HG03442 (cell line): ENCODE measurements at regions not wholly inside any gene's neighbourhood (a gene's known extent, or its start where the extent isn't known, plus 50 kb on each side); places are given as distances from the start of the nearest gene placed in this dataset.
A peak's percentile ranks its signal among the peaks of the same experiment; 100 is the strongest.

ENCODE experiments used
- ATAC-seq: cut with Tn5 transposase; IDR thresholded peaks from one replicate; pipeline ENCODE4 v1.9.1; 2021; ENCODE audit warnings: mild to moderate bottlenecking, moderate library complexity; ENCODE audit not compliant: unreplicated experiment

GRCh38 chr12:45548426-45548825 is 181.1 kb upstream of the ARID2 start:
- no peak for ATAC-seq

GRCh38 chr12:45549337-45549902 is 180.1 kb upstream of the ARID2 start:
- ATAC-seq, result no peak

- ATAC-seq, result no peak
Observed at GRCh38 chr12:45553204-45553603, 176.3 kb upstream of the ARID2 start.

- ATAC-seq, result no peak
Observed at GRCh38 chr12:45557016-45557415, 172.5 kb upstream of the ARID2 start.

- ATAC-seq, result no peak
Observed at GRCh38 chr12:45558353-45558752, 171.2 kb upstream of the ARID2 start.

- ATAC-seq, result no peak
Observed at GRCh38 chr12:45559537-45559936, 170.0 kb upstream of the ARID2 start.

DNA sequence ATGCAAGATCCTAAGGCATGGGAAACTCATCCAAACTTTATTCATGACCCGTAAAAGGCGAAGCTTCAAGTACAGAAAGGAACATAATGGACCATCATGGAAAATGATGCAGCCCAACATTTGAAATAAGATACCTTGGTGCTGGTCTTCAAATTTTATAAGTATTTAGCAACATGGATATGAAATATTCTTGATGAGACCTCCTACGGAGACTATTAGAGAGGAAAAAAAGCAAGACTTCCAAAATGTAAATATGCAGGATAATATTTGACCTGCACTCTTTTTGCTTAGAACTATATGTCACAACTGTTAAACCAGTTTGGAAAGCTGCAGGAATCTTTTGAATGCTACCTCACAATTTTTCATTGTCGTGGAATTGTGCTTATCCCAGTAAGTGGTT is 168.8 kb upstream of the ARID2 start:
- ATAC-seq, result no peak

DNA sequence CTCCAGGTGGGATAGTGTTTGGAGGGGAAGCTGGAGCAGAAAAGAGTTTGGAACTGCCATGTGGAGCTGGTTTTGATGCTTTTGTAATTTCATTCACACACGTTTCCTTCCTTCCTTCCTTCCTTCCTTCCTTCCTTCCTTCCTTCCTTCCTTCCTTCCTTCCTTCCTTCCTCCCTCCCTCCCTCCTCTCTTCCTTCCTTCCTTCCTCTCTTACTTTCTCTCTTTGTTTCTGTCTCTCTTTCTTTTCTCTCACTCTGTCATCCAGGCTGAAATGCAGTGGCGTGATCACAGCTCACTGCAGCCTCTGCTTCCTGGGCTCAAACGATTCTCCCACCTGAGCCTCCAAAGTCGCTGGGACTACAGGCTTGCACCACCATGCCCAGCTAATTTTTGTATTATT is 168.0 kb upstream of the ARID2 start:
- no peak for ATAC-seq

GRCh38 chr12:45565590-45565989 is 163.9 kb upstream of the ARID2 start:
- no peak for ATAC-seq

- ATAC-seq, result no peak
Observed at GRCh38 chr12:45566257-45566656, 163.2 kb upstream of the ARID2 start.

- no peak for ATAC-seq
Observed at GRCh38 chr12:45568808-45569207, 160.7 kb upstream of the ARID2 start.

DNA sequence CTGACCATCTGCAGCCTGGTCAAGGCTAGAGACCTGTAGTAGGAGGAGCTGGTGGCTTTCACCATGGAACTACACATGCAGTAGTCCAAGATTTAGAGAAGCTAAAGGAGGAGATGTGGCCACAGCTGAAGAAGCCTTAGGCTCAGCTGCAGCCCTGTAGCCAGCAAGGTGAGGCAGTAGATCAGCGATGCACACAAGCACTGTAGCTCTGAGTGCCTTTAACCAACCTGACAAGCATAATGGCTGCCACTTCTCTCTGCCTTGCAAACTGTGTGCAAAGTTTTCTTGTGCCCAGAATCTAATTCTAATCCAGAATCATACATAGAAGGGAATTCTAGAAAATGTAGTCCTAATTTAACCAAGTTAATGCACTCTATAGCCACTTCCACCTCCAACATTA is 159.0 kb upstream of the ARID2 start:
- no peak for ATAC-seq

DNA sequence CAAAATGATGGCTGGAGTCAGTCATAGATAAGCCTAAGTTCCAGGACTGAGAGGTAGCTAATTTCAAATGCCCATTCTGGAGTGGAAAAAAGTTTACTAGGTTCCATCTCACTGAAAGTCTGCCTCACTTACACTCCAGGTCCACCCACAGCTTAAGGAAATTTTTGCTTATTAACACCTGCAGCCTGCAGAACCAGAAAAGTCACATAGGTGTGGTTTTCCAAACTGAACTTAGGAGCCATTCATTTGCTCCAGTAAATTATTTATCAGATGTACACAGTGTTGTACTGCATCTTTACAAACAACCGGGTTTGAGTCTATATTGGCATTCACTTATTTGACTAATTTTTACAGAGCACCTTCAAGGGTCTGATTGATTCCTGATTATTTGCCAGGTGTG is 157.4 kb upstream of the ARID2 start:
- ATAC-seq, result no peak

DNA sequence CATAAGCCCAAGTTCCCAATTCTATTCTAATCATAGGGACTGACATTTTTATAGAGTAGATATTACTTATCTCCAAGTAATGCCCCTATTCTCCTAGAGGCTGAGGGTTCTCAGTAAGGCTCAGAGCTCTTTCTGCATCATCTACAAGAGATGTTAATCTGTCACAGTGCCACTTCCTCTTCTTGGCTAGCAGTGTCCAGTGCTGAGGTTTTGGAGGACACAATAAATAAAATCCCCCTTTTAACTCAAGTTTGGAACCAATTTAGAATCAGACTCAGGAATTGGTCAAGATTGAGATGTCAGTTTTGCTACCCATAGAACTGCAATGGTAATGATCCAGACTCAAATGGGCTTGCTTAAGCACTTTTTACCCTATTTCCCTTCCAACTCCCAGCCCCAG is 154.1 kb upstream of the ARID2 start:
- ATAC-seq, result no peak

DNA sequence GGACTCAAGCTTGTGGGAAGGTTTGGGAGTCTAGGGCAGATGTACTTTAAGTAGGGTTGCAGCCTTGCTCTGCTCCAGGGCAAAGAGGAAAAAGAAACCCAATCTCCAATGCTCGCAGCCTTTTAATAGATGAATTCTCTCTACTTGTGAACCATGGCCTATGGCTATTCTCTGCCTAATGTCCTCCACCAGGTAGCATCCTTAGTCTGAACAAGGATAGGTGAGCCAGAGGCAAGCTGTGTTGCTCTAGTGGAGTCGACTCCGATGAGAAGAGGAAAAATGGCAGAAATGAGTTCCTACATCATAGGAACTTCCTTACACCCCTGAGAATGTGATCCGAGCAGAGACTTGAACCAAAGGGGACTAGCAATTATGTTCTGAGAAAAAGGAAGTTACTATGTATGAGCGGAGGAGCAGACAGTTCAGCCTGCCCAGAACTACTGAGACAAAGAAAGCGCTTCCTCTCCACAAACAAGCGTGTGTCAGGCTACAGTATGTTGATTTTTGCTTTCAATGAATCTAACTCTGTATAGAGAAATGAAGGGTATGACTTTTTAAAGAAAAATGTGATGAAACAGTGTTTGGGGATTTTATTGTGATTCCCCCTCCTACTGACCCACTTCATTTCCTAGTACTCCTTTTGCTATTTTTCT is 153.6 kb upstream of the ARID2 start:
- peak; percentile 66 for ATAC-seq

DNA sequence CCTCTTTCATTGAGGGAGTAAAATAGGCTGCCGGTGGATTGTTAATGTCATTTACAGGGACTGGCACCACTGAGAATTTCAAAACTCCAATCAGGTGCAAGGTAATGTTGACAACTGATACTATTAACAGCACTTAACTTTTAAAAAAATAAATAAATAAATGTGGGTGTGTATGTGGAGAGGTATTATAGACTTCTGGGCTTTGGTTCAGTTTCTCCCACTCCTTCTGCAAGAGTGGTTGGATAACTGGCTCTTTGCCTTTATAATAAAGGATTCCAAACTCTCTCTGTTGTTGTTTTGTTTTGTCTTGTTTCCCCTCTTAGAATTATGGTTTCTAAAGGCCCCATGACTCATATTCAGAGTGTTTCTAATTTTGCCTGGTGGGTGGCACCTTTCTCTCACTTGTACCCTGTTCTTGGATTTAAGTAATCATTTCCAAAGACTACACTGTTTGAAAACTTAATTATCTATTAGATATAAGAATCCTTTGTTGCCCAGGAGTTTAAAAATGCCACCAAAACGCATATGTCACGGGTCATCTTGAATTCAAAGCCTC is 151.6 kb upstream of the ARID2 start:
- ATAC-seq, result peak; percentile 38

DNA sequence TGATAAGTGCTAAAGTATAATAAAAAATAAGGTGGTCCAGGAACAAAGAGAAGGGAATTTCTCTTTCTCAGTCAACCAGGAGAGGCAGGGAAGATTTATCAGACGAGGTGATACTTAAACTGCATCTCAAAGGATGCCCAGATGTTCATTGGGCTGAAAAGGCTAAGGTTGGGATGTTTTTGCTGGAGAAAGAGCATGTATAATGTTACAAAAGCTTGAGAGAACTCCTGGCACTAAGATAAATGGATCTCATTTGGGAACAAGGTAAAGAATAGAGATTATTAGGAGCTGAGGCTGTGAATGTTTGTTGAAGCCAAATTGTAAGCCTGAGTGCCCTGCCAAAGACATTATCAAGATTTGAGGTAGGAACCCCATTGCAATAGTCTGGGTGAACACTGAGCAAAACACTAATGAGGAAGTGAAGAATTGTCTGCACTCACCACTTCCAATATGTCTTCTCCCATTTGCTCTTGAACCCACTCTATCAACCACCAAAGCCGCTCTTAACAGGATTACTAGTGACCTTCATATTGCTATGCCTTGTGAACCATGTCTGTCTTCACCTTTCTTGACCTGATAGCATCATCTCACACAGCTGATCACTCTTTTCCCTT is 149.0 kb upstream of the ARID2 start:
- no peak for ATAC-seq

DNA sequence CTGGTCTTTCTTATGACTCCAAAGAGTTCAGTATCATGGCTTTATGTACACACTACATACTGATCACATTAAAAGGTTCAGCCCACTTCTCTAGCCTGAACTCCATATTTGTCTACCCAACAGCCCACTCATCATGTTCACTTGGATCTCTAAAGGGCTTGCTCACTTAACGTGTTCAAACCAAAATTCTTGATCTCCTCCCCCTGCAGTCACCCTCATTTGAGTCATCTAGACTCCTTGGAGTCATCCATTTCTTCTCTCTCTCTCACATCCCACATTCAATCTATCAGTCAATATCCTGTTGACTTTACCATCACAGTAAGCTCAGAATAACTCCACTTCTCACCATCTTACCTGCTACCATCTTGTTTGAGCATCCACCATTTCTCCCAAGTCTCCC is 148.4 kb upstream of the ARID2 start:
- no peak for ATAC-seq

DNA sequence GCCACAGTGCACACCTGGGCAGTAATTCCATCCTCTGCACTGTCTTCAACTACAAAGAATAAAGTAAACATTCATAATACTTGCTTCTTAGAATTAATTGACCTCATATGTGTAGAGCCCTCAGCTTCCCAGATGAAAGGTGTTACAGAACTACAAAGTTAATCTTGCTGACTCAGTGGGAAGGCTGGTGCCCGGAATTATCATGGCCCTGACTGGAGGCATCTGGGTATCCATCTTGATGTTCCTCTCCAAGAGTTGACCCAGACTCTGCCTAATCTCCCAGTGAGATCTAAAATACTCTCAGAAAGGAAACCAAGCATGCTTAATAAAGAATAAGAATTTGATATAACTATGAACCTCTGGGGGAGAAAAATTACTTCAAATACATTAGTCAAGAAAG is 147.0 kb upstream of the ARID2 start:
- no peak for ATAC-seq

DNA sequence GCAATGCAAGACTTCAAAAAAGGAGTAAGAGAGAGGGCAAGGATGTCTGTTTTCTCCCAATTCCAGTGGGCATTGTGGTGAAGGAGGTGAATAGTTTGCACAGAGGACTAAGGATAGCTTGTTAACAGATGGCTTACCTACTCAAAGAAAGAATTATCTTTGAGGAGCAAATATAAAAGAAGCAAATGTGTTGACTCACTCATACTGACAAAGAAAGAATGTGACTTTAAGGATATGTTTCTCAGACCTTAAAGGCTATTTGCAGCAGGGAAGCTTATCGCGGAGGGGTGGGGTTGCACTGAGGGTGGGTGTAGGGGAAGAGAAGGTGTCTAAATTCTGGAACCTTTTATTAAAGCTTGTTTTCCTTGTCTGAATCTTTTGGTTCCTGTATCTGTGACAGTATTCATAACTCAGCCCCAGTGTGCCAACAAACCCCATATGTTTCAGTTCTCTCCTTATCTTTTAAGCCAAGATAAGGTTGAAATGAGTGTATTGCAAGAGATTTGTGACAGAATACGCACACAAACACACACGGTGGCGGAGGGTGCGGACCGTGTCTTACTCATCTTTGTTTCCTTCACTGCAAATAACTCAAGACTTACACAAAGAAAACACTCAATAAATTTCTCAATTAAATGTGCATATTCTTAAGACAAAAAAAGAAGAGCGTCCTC is 146.4 kb upstream of the ARID2 start:
- ATAC-seq, result no peak

DNA sequence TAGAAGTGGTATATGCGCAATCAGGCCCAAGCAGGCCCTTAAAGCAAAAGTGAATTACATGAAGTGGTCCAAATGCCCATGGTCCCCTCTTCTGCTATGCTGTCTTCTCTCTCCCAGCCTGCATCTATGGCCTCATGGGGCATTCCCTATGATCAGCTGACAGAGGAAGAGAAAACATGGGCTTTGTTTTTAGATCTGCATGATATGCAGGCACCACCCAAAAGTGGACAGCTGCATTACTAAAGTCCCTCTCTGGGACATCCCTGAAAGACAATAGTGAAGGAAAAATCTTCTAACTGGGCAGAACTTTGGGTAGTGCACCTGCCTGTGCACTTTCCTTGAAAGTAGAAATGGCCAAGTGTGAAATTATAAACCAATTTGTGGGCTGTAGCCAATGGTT is 145.2 kb upstream of the ARID2 start:
- no peak for ATAC-seq
